ENCODE measurements at regions not wholly inside any gene's neighbourhood (a gene's known extent, or its start where the extent isn't known, plus 50 kb on each side); places are given as distances from the start of the nearest gene placed in this dataset.

- TF ChIP-seq HDAC2 (IDR thresholded peaks at IDR 0.05; ENCODE audit: borderline replicate concordance in 1 of 2, low read depth in 2 of 2, low read length in 2 of 2), result no peak
Measured at GRCh38 chr12:93043192-93043876, 114.2 kb upstream of the EEA1 start (continued).

All from H1 (cell line).